GM18508 (cell line): ENCODE measurements at regions not wholly inside any gene's neighbourhood (a gene's known extent, or its start where the extent isn't known, plus 50 kb on each side); places are given as distances from the start of the nearest gene placed in this dataset.

ENCODE experiments used
- ATAC-seq: cut with Tn5 transposase; IDR thresholded peaks from one replicate; pipeline ENCODE4 v1.9.1; 2021; ENCODE audit warnings: moderate number of reproducible peaks; ENCODE audit not compliant: insufficient read depth, unreplicated experiment

DNA sequence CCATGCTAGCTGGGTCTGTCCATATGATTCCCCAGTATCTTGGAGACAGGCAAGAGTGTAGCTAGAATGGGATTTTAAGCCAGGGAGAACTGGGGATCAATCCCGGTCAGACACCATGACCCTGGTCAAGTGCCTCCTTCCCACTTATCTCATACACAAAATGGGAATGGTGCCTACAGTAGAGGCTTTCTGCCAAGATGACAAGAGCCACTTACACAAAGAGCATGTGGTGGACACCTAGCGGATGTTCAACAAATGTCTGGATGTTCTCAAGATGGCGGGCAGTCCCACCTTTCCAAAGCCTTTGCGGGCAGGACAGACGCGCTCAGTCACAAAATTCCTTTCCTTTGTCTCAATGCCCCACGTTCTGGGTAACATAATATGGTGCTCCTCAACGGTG, 57.3 kb downstream of the MAF start:
- ATAC-seq = no peak

DNA sequence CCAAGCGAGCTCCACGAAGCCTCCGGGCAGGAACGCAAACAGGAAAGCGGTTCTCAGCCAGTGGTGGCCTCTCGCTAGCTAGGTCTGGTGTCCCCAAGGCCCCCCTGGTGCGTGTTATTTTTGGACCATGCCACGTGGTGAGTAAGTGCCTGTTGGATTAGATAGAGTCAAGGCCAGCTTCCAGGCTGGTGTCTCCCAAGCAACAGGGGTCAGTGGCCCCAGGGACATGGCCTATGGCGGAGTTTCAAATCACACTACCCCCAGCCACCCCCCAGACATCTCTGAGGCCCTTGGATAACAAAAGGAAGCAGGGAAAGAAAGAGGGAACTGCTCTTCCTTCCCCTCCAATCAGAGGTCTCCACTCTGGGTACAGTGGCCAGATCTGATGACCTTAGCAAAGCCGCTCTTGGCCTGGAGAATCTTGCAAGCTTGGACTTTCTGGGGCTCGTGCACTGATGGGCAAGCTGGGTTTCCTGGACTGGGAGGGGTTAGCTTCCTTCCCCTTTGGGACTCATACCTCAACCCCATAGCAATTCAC, 58.2 kb downstream of the MAF start:
- ATAC-seq = no peak

DNA sequence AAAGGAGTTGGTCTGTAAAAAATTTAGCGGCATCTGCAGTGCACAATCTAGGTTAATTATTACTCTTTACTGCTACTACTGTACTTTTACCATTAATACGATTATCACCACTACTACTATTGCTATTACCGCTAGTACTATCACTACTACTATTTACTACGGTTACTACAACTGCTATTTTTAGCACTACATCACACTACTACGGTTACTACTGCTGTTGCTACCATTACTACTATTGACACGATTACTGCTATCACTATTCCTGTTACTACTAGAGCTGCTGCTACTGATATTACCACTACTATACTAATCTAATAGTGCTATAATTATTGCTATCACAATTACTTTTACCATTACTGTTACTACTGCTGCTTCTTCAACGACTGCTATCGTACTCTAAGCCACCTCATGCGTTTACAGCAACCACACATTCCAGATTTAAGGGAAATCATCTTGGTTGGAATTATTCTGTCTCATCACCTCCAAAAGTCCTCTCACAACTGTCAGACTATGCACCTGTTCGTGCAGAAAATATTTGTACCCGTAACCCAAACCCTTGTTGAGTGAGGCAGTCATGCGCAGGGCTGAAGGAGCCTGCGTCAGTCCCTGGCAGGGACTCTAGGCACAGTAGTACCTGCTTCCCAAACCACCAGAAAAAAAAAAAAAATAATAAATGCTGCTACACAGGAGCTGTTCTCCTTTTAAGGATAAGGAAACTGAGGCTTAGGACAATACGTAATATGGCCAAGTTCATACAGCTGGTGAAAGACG, 59.5 kb downstream of the MAF start:
- ATAC-seq = no peak

DNA sequence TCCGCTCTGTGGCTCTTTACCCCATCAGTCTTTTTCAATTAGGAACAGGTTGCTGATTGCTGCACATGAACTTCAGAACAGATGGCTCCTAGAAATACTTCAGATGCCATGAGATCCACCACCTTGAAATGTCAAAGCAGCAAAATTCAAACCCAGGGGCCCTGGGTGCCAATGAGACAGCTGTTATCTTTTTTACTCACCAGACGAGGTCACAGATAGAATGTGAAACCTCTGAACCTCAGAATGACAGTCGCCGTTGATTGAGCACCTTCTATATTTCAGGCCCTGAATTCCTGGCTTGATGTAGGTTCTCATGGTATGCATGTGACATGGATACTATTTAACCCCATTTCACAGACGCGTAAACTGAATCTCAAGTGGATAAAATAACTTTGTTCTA, 63.0 kb downstream of the MAF start:
- no peak for ATAC-seq

DNA sequence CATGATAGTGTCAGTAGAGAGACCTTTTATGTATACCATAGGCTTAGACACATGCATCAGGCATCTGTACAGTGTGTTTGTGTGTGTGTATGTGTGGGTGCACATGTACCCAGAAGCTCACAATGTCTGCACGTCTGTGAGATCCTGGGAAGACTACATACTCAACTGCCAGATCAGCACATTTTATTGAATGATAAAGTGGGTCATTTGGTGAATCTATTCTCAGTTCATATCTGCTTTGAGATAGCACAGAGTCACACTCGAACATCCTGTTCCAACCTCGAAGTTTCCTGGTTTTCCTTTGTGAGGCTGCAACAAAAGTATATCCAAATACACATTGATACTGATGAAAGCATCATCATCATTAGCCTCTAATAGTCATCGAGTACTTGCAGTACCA, 63.6 kb downstream of the MAF start:
- ATAC-seq = no peak

DNA sequence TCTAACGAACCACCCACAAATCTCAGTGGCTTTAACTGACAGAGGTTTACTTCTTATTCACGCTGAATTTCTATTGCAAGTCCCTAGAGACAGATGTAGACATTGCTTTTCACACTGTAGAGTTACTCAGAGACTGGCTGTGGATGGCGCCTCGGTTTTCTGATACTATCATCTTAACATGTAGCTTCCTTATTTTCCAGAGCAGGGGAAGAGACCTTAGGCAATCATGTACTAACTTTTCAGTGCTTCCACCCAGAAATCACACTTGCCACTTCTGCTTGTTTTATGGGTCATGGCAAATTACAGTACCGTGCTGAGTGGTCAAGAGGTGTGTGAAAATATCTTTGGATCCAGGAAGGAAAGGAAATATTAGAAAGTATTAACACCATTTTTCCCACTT, 65.4 kb downstream of the MAF start:
- no peak for ATAC-seq

DNA sequence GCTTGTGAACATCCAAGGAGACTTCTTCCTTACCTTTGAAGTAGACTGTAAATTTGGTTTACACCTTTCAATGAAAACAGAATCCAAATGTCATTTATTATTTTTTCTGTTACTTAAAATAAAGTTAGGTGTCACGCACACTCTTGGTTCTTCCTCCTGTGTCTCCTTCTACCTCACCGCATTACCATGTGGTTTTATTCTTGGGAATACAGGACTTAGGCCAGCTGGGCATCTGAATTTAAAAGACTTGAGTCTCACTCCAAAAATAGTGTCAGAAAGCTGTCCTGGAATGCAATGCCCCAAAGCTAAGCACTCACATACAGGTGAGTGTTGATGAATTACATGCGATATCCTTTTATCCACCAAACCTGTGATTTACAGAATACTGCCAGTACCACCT, 66.4 kb downstream of the MAF start:
- no peak for ATAC-seq

DNA sequence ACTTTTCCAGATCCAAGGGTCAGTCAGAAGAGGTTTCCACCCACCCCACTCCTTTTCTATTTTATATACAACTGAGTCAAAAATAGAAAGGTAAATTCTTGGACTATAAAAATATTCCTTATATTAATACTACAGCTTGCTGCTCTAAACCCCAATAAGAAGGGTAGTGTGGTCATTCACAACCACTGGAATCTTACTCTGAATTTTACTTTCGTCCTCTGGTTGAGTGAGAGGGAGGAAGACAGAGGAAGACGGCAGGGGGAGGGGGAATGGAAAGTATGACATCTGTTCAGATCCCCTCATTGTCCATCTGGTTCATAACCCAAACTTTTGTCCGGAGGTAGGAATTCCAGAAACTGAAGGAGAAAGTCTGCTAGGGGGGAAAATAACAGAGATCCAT, 67.2 kb downstream of the MAF start:
- no peak for ATAC-seq

DNA sequence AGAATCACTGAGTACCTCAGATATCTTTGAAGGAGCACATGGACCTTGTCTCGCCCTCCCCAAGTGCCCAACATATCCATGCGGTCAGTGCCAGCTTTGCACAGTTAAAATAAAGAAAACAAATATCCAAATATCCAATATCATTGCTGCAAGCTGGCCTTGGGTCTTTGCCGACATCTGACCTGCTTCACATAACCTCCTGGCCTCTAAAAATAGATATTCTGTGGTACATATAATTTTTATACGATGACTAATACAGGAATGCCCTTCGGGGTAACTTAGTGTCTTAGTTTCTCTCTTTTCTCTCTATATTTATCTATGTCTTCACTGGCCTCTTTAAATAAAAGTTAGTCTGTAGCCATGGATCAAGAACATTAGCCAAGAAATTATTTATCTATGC, 67.8 kb downstream of the MAF start:
- ATAC-seq = no peak

DNA sequence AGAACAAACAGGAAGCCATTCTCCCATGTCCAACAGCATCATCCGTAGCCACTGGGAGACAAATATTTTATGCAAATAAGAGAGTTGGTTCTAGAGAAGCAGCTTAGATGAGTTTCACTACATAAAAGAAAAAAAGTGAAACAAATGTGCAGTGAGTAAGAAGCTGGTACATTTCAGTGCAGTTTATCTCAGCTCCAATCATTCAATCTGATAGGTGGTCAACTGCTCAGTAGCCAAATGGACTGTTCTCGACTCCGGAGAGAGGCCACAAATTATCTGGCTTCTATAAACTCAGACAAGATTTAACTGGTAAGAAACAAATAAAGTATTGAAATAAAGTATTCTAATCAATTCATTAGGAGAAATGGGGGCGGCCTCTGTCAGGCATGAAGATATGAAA, 68.3 kb downstream of the MAF start:
- ATAC-seq = no peak

DNA sequence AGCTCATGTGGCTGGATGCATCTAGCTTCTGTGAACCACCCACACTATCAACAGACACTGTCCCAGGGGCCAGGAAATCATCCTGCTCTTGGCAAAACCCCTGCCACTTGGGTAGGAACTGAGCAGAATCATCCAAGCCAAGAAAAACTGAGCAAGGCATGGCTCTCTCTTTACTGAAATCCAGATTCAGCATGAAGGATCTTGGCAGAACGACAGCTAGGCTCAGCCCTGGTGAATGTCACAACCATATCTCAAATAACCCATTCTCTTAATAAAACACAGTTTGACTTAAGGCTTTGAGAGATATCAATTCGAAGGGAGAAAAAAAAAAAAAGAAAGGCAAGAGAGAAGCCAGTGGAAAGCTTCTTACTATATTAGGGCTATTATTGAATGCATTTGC, 72.2 kb downstream of the MAF start:
- no peak for ATAC-seq

DNA sequence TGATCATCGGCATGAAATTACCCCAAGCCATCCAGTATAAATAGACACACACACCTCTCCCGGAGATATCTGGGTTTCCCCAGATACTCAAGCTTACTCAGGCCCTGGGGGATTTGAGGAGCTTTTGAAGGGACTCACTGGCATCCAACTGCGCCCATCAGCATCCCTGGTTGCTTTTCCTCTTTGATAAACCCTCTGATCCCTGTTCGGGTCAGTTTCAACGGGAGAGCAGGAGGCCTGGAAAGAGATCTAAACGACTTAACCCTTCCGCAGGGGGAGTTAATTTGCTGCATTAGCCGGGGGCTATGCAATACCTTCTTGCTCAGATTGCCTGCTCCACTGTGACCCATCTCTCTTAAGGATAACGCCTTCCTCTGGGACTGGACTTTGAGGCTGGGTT, 76.6 kb downstream of the MAF start:
- ATAC-seq = no peak

DNA sequence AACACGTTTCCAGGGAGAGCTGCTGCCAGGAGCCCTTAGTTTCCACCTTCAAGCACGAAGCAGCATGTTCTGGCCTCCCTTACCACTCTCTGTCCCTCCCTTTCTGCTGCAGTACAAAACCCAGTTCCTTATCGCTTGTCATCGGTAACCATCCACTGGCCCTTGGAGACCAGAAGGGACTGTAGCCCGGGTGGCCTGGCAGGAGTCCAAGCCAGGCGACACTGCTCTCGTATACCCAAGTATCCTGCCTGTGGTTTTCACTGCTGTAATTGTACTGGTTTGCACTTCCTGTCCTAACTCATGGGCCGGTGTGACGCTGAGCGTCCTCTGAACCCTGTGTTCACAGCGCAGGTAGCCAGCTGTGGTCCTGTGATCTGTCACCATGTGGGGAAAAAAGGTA, 81.1 kb downstream of the MAF start:
- no peak for ATAC-seq

DNA sequence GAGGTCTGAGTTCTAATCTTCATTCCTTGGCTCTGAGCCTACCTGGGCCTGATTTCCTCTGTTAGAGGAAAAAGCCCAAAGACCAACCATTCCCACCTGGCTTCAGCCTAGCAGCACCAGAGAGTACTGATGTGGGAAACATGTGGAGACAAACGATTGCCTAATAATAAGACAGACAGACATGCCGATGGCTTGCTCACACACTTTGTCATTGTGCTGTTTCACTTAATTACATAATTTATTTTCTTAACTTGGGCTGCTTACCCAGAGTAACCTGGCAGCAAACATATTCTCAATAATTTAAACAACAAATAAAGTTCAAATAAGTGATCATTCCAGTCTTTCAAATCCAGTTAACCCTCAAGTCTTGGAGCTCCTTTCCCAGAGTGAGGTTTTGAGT, 83.4 kb downstream of the MAF start:
- no peak for ATAC-seq

DNA sequence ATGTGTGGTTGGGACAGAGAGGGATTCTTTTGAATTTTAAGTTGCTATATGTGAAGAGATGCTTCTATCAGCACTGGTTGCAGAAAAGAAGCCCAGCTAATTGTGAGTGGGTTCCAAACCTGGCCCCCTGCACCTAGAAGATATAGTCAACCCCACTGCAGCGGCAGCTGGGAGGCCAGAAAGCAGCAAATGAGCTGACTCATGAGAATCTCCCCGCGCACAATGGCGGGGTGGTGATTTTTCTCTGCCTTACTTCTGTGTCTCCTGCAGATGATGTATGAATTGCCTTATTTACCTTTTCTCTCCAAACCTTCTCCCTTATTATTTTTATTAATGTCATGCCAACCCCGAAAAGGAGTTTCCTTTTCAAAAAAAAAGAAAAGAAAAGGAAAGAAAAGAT, 89.7 kb downstream of the MAF start:
- ATAC-seq = no peak

DNA sequence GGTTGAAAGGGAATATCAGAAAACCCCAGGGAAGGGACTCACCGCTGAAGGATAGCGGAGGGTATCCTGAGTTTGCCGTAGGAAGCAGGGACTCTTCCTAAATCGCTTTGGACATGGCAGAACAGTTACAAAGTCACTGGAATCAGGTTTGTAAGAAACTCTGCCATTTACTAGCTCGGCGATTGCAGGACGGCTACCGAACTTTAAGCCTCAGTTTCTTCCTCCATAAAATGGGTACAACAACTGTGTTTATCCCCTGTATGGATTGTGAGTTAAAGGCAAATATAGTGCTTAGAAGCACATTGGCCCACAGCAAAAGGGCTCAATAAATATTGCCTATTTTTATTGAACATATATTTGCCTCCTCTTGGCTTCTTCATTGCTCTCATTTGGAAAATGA, 90.6 kb downstream of the MAF start:
- no peak for ATAC-seq

DNA sequence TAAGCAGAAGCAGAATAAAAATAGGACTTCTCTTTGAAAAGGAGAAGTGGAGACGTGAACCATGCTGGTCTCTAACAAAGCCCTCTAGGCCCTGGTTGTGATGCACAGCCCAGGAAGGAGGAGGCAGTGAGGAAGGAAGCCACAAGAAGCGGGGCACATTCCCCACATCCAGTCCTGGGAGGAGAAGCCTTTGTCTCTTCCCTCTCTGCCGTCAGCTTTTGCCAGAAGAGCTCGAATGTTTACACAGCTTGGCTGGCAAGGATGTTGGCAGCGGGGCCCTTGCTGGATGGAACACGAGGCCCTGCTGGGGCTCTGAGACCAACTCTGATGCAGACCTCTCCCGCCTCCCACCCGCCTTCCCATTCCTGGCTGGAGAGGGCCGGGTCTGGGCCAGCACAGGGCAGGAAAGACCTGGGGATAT, 91.3 kb downstream of the MAF start:
- no peak for ATAC-seq

DNA sequence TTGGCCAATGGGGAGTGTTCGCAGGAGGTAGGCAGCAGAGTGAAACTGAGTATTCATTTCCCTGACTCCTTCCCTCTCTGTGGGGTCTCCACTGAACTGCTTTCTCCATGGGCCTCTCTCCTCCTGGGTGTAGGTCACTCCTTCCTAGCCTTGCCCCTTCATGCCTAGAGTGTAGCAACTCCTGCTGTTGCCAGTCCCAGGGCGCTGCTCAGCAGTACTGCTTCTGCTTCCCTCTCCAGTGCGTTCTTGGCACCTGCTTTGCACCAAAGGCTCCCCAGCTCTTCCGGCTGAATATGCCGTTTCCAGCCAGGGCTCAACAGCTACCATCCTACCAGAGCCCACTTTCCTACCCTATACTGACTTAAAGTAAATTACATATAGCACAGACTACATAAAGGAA, 92.2 kb downstream of the MAF start:
- no peak for ATAC-seq

DNA sequence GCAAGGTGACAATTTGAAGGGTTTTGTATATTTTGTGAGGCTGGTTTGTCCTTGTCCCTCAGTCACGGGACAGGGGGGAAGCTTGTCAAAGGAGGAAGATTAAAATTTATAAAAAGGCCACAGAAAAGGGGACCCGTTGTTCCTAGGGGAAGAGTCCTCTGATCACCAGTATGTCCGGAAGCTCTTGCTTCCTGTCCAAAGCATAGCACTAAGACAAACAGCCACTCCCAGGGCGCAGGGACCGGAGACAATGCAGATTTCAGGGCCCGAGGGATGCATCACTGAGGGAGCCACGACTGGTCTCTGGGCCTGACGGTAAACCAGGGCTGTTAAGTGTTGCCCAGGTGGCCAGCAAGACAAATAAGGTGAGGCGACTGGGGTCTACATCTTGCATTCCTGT, 95.2 kb downstream of the MAF start:
- no peak for ATAC-seq

DNA sequence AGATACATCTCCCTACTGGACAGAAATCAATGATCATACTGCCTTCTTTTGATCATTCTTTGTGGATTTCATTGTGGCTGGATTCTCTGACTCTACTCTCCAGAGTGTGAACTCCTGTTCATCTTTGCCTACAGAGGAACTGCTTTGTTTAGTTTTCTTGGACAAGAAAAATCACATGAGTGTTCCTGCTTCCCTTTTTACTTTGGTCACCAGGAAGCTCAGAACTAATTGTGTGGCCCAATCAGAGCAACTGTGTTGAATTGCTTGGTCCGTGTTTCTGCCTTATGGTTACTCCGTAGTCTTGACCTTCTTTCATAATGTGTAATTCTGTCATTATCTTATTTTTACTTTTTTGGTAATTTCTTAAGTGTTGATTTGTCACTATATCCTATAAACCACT, 97.0 kb downstream of the MAF start:
- no peak for ATAC-seq

DNA sequence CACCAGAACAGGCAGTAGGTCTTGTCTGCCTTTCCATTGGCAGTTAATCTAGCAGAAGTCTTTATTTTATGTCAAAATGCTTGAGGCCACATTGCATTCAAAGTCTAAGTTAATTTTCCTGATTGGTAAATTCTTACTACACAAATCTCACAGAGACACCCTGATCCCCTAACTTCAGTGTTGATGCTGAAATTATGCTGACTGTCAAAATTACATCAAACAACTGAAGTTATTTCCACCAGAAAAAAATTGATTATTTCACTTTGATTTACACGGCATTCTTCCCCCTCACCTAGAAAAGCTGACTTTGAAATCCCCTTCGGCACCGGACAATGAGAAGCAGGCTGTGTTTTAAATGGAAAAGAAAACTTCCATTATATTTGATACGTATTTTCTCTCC, 99.1 kb downstream of the MAF start:
- no peak for ATAC-seq

DNA sequence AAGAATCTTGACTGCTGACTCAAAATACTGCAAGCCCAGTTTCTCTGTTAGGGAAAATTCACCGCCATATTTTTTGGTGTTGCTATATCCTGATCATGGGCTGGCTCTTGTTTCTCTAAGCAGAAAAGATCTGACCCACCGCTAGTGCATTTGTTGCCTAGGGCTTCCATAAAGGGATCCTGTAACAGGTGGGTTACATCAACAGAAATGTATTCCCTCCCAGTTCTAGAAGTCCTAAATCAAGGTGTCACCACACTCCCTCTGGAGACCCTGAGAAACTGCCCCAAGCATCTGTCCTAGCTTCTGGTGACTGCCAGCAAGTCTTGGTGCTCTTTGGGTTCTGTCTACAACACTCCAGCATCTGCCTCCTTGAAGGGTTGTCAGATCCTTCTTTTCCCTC, 99.7 kb downstream of the MAF start:
- no peak for ATAC-seq

DNA sequence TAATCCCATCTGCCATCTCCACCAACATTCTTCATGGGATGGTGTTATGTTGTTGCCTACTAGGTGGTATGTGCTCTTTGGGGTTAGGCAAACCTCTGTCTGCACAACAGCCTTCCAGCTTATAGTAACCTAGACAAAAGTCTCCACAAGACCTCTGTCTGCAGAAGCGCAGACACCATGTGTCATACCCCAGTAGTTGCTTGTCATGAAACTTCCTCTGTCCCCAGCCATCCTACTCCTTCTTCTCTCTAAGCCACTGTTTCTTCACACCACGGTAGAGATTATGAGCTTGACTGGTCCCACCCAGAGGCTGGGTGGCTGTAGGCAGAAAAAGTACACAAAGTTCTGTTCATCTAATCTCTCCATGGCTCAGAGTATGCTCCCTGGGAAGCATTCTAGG, 100.3 kb downstream of the MAF start:
- no peak for ATAC-seq
